ENCODE measurements at regions not wholly inside any gene's neighbourhood (a gene's known extent, or its start where the extent isn't known, plus 50 kb on each side); places are given as distances from the start of the nearest gene placed in this dataset.

GRCh38 chr4:20124317-20125026 is 127.2 kb upstream of the SLIT2 start:
- 62% methylated on average over 3 of the region's 3 CpGs for WGBS (ENCODE audit: low lambda C conversion rate)
- CTCF ChIA-PET, result no interaction called here

GRCh38 chr4:20122198-20122988 is 129.3 kb upstream of the SLIT2 start:
- Histone ChIP-seq H3K27ac (ENCODE audit: low read depth in 2 of 2, low read length in 1 of 2) (no peak overlapping the region), H3K9ac (no peak overlapping the region), H3K4me2 (no peak overlapping the region), H3K4me1 (ENCODE audit: control insufficient read depth in 1 of 2, insufficient read depth in 2 of 2, low read depth in 1 of 2, low read length in 1 of 2) (peaks cover 0 to 3% of the 10 kb centered on the region in 2 experiments; a peak in 3 of 4 replicates), H4K20me1 (ENCODE audit: insufficient read depth) (no peaks in the 10 kb centered on the region), H3F3A (replicated peaks; ENCODE audit: insufficient read depth) (peaks cover 5% of the 10 kb centered on the region), H3K79me2 (ENCODE audit: insufficient read depth) (no peaks in the 10 kb centered on the region), H2AFZ (ENCODE audit: low read depth) (no peak overlapping the region), H3K9me2 (no peaks in the 10 kb centered on the region), H3K4me3 (ENCODE audit: low read depth in 2 of 2, low read length in 1 of 2) (no peak overlapping the region), H3K36me3 (replicated peaks in 1 of 2; ENCODE audit: control insufficient read depth in 1 of 2, insufficient read depth in 2 of 2, low read length in 1 of 2) (no peaks in the 10 kb centered on the region), H3K9me3 (no peaks in the 10 kb centered on the region), H3K27me3 (ENCODE audit: insufficient read depth) (no peaks in the 10 kb centered on the region)
- 89% methylated on average over 4 of the region's 4 CpGs for WGBS (ENCODE audit: low lambda C conversion rate)
- DNase-seq, result no peak
- ChIA-PET CTCF (no interaction called here), POLR2A (no interaction called here)
- TF ChIP-seq, protein P1, sequence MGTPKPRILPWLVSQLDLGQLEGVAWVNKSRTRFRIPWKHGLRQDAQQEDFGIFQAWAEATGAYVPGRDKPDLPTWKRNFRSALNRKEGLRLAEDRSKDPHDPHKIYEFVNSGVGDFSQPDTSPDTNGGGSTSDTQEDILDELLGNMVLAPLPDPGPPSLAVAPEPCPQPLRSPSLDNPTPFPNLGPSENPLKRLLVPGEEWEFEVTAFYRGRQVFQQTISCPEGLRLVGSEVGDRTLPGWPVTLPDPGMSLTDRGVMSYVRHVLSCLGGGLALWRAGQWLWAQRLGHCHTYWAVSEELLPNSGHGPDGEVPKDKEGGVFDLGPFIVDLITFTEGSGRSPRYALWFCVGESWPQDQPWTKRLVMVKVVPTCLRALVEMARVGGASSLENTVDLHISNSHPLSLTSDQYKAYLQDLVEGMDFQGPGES (IDR thresholded peaks at IDR 0.05; ENCODE audit: low read depth, low read length), result no peak
- no peak for TF ChIP-seq ELF1 (IDR thresholded peaks at IDR 0.05)
- TF ChIP-seq NRF1 (IDR thresholded peaks at IDR 0.05; ENCODE audit: low read depth, low read length), result no peak
- TF ChIP-seq RCOR1 (IDR thresholded peaks at IDR 0.05; ENCODE audit: low read length), result no peak
- TF ChIP-seq TEAD4 (IDR thresholded peaks at IDR 0.05; ENCODE audit: borderline replicate concordance, insufficient read depth), result no peak
- TF ChIP-seq GABPA (IDR thresholded peaks at IDR 0.05; ENCODE audit: low read depth), result no peak
- no peak for TF ChIP-seq EP300 (IDR thresholded peaks at IDR 0.05; ENCODE audit: borderline replicate concordance in 1 of 2, low read depth in 1 of 2, low read length in 1 of 2)
- TF ChIP-seq CTCF (IDR thresholded peaks at IDR 0.05), result no peak
- TF ChIP-seq, protein P2, sequence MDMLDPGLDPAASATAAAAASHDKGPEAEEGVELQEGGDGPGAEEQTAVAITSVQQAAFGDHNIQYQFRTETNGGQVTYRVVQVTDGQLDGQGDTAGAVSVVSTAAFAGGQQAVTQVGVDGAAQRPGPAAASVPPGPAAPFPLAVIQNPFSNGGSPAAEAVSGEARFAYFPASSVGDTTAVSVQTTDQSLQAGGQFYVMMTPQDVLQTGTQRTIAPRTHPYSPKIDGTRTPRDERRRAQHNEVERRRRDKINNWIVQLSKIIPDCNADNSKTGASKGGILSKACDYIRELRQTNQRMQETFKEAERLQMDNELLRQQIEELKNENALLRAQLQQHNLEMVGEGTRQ (IDR thresholded peaks at IDR 0.05; ENCODE audit: borderline replicate concordance, low read depth, low read length), result no peak
- no peak for TF ChIP-seq GATA2 (CRISPR knock-in tag; IDR thresholded peaks at IDR 0.05)
- no peak for TF ChIP-seq EZH2phosphoT487 (IDR thresholded peaks at IDR 0.05; ENCODE audit: borderline replicate concordance, low read depth)
- TF ChIP-seq NFIC (IDR thresholded peaks at IDR 0.05; ENCODE audit: borderline replicate concordance), result no peak
- TF ChIP-seq, protein P3, sequence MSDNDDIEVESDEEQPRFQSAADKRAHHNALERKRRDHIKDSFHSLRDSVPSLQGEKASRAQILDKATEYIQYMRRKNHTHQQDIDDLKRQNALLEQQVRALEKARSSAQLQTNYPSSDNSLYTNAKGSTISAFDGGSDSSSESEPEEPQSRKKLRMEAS (IDR thresholded peaks at IDR 0.05; ENCODE audit: low read depth), result no peak
- TF ChIP-seq RFX5 (IDR thresholded peaks at IDR 0.05; ENCODE audit: low read length), result no peak

More at GRCh38 chr4:20124317-20125026, 127.2 kb upstream of the SLIT2 start:
- no peaks in the 10 kb centered on the region for H4K20me1 ChIP-seq (ENCODE audit: insufficient read depth)
- no peaks in the 10 kb centered on the region for H3K36me3 ChIP-seq (replicated peaks in 1 of 2; ENCODE audit: control insufficient read depth in 1 of 2, insufficient read depth in 2 of 2, low read length in 1 of 2)
- no peak for DNase-seq
- POLR2A ChIA-PET, result no interaction called here
- no peak overlapping the region for H3K4me2 ChIP-seq
- no peak overlapping the region for H3K9ac ChIP-seq
- TF ChIP-seq RFX5 (IDR thresholded peaks at IDR 0.05; ENCODE audit: low read length), result no peak
- TF ChIP-seq RAD21 (IDR thresholded peaks at IDR 0.05; ENCODE audit: low read length), result no peak
- TF ChIP-seq, protein P3 (IDR thresholded peaks at IDR 0.05; ENCODE audit: low read depth), result no peak
- TF ChIP-seq, protein P4, sequence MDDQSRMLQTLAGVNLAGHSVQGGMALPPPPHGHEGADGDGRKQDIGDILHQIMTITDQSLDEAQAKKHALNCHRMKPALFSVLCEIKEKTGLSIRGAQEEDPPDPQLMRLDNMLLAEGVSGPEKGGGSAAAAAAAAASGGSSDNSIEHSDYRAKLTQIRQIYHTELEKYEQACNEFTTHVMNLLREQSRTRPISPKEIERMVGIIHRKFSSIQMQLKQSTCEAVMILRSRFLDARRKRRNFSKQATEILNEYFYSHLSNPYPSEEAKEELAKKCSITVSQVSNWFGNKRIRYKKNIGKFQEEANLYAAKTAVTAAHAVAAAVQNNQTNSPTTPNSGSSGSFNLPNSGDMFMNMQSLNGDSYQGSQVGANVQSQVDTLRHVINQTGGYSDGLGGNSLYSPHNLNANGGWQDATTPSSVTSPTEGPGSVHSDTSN (IDR thresholded peaks at IDR 0.05), result no peak
- no peak for TF ChIP-seq RCOR1 (IDR thresholded peaks at IDR 0.05; ENCODE audit: low read length)
- no peak for TF ChIP-seq POLR2AphosphoS5 (IDR thresholded peaks at IDR 0.05; ENCODE audit: low read depth, low read length)
- no peak for TF ChIP-seq TCF12 (IDR thresholded peaks at IDR 0.05)
- no peak overlapping the region for H2AFZ ChIP-seq (ENCODE audit: low read depth)
- H3K9me2 ChIP-seq, result no peaks in the 10 kb centered on the region
- peaks cover 10% of the 10 kb centered on the region for H3F3A ChIP-seq (replicated peaks; ENCODE audit: insufficient read depth)
- H3K79me2 ChIP-seq (ENCODE audit: insufficient read depth), result no peaks in the 10 kb centered on the region
- H3K4me1 ChIP-seq (ENCODE audit: control insufficient read depth in 1 of 2, insufficient read depth in 2 of 2, low read depth in 1 of 2, low read length in 1 of 2), result peaks cover 0 to 4% of the 10 kb centered on the region in 2 experiments; a peak in 3 of 4 replicates
- H3K27me3 ChIP-seq (ENCODE audit: insufficient read depth), result no peaks in the 10 kb centered on the region
- no peaks in the 10 kb centered on the region for H3K9me3 ChIP-seq
- H3K27ac ChIP-seq (ENCODE audit: low read depth in 2 of 2, low read length in 1 of 2), result no peak overlapping the region
- H3K4me3 ChIP-seq (ENCODE audit: low read depth in 2 of 2, low read length in 1 of 2), result no peak overlapping the region

Measured in SK-N-SH (cell line).